Colonic mucosa (tissue), 4 donors: ENCODE measurements at regions not wholly inside any gene's neighbourhood (a gene's known extent, or its start where the extent isn't known, plus 50 kb on each side); places are given as distances from the start of the nearest gene placed in this dataset.

Experiments
- DNase-seq: peaks from one replicate; pipeline ENCODE4 v3.0.0-alpha.2; 2020
- H3K27ac ChIP-seq: fragments of 200-600 bp; one replicate; pipeline ENCODE4 v1.8.0; 2021
- H3K27me3 ChIP-seq: fragments of 200-600 bp; one replicate; pipeline ENCODE4 v1.8.0; 2021
- H3K36me3 ChIP-seq: fragments of 200-600 bp; one replicate; pipeline ENCODE4 v1.8.0; 2021
- H3K4me1 ChIP-seq: fragments of 200-600 bp; one replicate; pipeline ENCODE4 v1.8.0; 2021; ENCODE audit warnings: mild to moderate bottlenecking
- H3K4me3 ChIP-seq: fragments of 200-600 bp; one replicate; pipeline ENCODE4 v1.8.0; 2021
- H3K9ac ChIP-seq, 2 donors: one replicate each; pipeline ENCODE4 v1.7.0; 2013; ENCODE audit warnings: control low read depth in 2 of 2, low read depth in 2 of 2, low read length in 2 of 2
- H3K9me3 ChIP-seq: fragments of 200-600 bp; one replicate; pipeline ENCODE4 v1.8.0; 2021
- CTCF ChIP-seq: fragments of 200-600 bp; IDR thresholded peaks from one replicate; pipeline ENCODE4 v1.8.0; 2022; ENCODE audit warnings: antibody characterized with exemption, mild to moderate bottlenecking
- intact Hi-C: fragments of 100-400 bp; cut with DNase I; formaldehyde crosslinking; loops from one replicate; pipeline ENCODE4 v1.14.1; 2022
- donor health status: healthy.
- donor health status: DM: no; HTN: no; CAD: no.
- donor health status: DM: no; HTN: no; CAD: no.

- Histone ChIP-seq H3K9ac (no peak overlapping the region), H3K27ac (no peak overlapping the region), H3K4me3 (no peak overlapping the region), H3K9me3 (no peaks in the 10 kb centered on the region), H3K4me1 (no peaks in the 10 kb centered on the region), H3K27me3 (no peaks in the 10 kb centered on the region), H3K36me3 (no peaks in the 10 kb centered on the region)
- TF ChIP-seq CTCF: no peak
- intact Hi-C loops: no loop called here
- DNase-seq: no peak
Observed at GRCh38 chr2:134073023-134073422, 180.8 kb upstream of the MGAT5 start.

GRCh38 chr2:134074619-134075018, 179.3 kb upstream of the MGAT5 start:
- Histone ChIP-seq H3K36me3 (no peaks in the 10 kb centered on the region), H3K4me3 (no peak overlapping the region), H3K27me3 (no peaks in the 10 kb centered on the region), H3K9me3 (no peaks in the 10 kb centered on the region), H3K4me1 (no peaks in the 10 kb centered on the region), H3K9ac (no peak overlapping the region), H3K27ac (no peak overlapping the region)
- TF ChIP-seq CTCF: no peak
- DNase-seq: no peak
- intact Hi-C loops: no loop called here

GRCh38 chr2:134075204-134075603, 178.7 kb upstream of the MGAT5 start:
- H3K4me1 ChIP-seq: no peaks in the 10 kb centered on the region
- no peaks in the 10 kb centered on the region for H3K27me3 ChIP-seq
- intact Hi-C loops: no loop called here
- no peak overlapping the region for H3K4me3 ChIP-seq
- H3K27ac ChIP-seq: no peak overlapping the region
- DNase-seq: no peak
- H3K9ac ChIP-seq: no peak overlapping the region
- H3K36me3 ChIP-seq: no peaks in the 10 kb centered on the region
- H3K9me3 ChIP-seq: no peaks in the 10 kb centered on the region
- no peak for TF ChIP-seq CTCF

- TF ChIP-seq CTCF: no peak
- no peaks in the 10 kb centered on the region for H3K4me1 ChIP-seq
- H3K9ac ChIP-seq: no peak overlapping the region
- no peaks in the 10 kb centered on the region for H3K36me3 ChIP-seq
- no peak overlapping the region for H3K4me3 ChIP-seq
- no peaks in the 10 kb centered on the region for H3K27me3 ChIP-seq
- intact Hi-C loops: no loop called here
- H3K27ac ChIP-seq: no peak overlapping the region
- no peak for DNase-seq
- no peaks in the 10 kb centered on the region for H3K9me3 ChIP-seq
Observed at GRCh38 chr2:134078354-134078753, 175.5 kb upstream of the MGAT5 start.

GRCh38 chr2:134079373-134079772, 174.5 kb upstream of the MGAT5 start:
- no peaks in the 10 kb centered on the region for H3K36me3 ChIP-seq
- H3K27me3 ChIP-seq: no peaks in the 10 kb centered on the region
- intact Hi-C loops: no loop called here
- H3K4me3 ChIP-seq: no peak overlapping the region
- H3K27ac ChIP-seq: no peak overlapping the region
- H3K9me3 ChIP-seq: no peaks in the 10 kb centered on the region
- no peaks in the 10 kb centered on the region for H3K4me1 ChIP-seq
- TF ChIP-seq CTCF: no peak
- H3K9ac ChIP-seq: no peak overlapping the region
- no peak for DNase-seq
